ENCODE measurements at regions not wholly inside any gene's neighbourhood (a gene's known extent, or its start where the extent isn't known, plus 50 kb on each side); places are given as distances from the start of the nearest gene placed in this dataset.

GRCh38 chr12:67558775-67559174 is 89.8 kb upstream of the DYRK2 start:
- TF ChIP-seq CTCF (conservative IDR thresholded peaks at IDR 0.05; ENCODE audit: low read depth, low read length), result no peak
- no peak for TF ChIP-seq EZH2 (IDR thresholded peaks at IDR 0.05; ENCODE audit: borderline replicate concordance, low read depth, low read length, poor library complexity, severe bottlenecking)

Data from A673 (cell line).